Mucosa of rectum (tissue), 2 donors: ENCODE measurements at regions not wholly inside any gene's neighbourhood (a gene's known extent, or its start where the extent isn't known, plus 50 kb on each side); places are given as distances from the start of the nearest gene placed in this dataset.
"Not testable (repeated sequence)": the region's sequence is repeated elsewhere in the genome, so short reads cannot be mapped to it uniquely, and the experiment has no call there.

Source experiments
- H3K27ac ChIP-seq, 2 donors: one replicate each; pipeline ENCODE4 v1.7.0; 2013; ENCODE audit warnings: inconsistent platforms in 2 of 2, low read depth in 2 of 2, low read length in 2 of 2
- H3K27me3 ChIP-seq, 2 donors: one replicate each; pipeline ENCODE4 v1.7.0; 2013; ENCODE audit warnings: low read length in 2 of 2; ENCODE audit not compliant: control insufficient read depth in 2 of 2, insufficient read depth in 2 of 2
- H3K36me3 ChIP-seq, 2 donors: one replicate each; pipeline ENCODE4 v1.7.0; 2013; ENCODE audit warnings: low read length in 2 of 2; ENCODE audit not compliant: control insufficient read depth in 2 of 2, insufficient read depth in 2 of 2
- H3K4me1 ChIP-seq, 2 donors: one replicate each; pipeline ENCODE4 v1.7.0; 2013; ENCODE audit warnings: low read length in 2 of 2, mild to moderate bottlenecking in 1 of 2; ENCODE audit not compliant: control insufficient read depth in 2 of 2, insufficient read depth in 2 of 2
- H3K4me3 ChIP-seq, 2 donors: one replicate each; pipeline ENCODE4 v1.7.0; 2013; ENCODE audit warnings: low read length in 2 of 2
- H3K9ac ChIP-seq, 2 donors: one replicate each; pipeline ENCODE4 v1.7.0; 2013; ENCODE audit warnings: low read length in 2 of 2, low read depth in 1 of 2, mild to moderate bottlenecking in 1 of 2
- H3K9me3 ChIP-seq, 2 donors: one replicate each; pipeline ENCODE4 v1.7.0; 2013; ENCODE audit warnings: low read length in 2 of 2; ENCODE audit not compliant: control insufficient read depth in 2 of 2
- donor health status: healthy.
- donor health status: Normal muscosa, but diverticular disease.

DNA sequence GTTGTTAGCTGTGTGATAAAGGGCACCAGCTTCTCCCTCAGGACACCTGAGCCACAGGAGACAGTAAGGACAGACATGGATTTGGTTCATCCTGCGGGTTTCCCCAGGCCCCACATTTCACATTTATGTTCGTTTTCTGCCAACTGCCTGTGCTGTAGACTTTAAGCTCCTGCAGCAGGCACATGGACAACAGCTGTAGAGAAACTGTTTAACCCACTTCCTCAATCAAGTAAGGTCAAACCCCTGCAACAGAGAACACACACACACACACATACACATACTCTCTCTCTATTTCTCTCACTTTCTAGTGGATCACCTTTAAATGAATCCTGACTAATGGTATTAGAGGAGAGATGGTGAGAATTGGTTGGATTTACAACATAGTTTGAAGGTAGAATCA, 90.7 kb downstream of the C11orf87 start:
- H3K4me3 ChIP-seq, result no peak overlapping the region
- H3K4me1 ChIP-seq, result no peaks in the 10 kb centered on the region
- no peaks in the 10 kb centered on the region for H3K36me3 ChIP-seq
- no peaks in the 10 kb centered on the region for H3K27me3 ChIP-seq
- no peak overlapping the region for H3K27ac ChIP-seq
- H3K9ac ChIP-seq, result no peak overlapping the region
- no peaks in the 10 kb centered on the region for H3K9me3 ChIP-seq

- H3K27ac ChIP-seq, result no peak overlapping the region
- H3K4me3 ChIP-seq, result no peak overlapping the region
Observed at GRCh38 chr11:109514313-109515018, 92.5 kb downstream of the C11orf87 start.

DNA sequence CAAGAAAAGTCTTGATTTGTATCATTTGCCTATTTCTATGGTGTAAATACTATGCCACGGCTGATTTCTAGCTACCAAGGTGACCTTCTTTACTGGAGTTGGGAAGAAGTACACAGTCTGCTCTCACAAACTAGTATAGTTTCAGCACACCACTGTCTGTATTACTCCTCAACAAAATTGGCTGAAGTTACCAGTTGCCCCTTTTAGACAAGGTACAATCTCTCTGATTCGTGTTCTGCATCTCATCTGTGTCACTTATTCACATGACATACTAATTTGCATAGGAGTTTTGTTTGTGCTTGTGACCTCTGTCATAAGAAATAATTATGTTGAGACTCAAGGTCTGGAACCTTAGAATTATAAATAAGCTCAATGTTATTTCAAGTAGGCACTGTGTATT, 97.3 kb downstream of the C11orf87 start:
- Histone ChIP-seq H3K4me1 (no peaks in the 10 kb centered on the region), H3K36me3 (no peaks in the 10 kb centered on the region), H3K9ac (no peak overlapping the region), H3K9me3 (no peaks in the 10 kb centered on the region), H3K4me3 (no peak overlapping the region), H3K27me3 (no peaks in the 10 kb centered on the region), H3K27ac (no peak overlapping the region)

More at GRCh38 chr11:109514313-109515018, 92.5 kb downstream of the C11orf87 start:
- Histone ChIP-seq H3K4me1 (no peaks in the 10 kb centered on the region), H3K9ac (no peak overlapping the region), H3K27me3 (no peaks in the 10 kb centered on the region), H3K9me3 (no peaks in the 10 kb centered on the region), H3K36me3 (no peaks in the 10 kb centered on the region)

DNA sequence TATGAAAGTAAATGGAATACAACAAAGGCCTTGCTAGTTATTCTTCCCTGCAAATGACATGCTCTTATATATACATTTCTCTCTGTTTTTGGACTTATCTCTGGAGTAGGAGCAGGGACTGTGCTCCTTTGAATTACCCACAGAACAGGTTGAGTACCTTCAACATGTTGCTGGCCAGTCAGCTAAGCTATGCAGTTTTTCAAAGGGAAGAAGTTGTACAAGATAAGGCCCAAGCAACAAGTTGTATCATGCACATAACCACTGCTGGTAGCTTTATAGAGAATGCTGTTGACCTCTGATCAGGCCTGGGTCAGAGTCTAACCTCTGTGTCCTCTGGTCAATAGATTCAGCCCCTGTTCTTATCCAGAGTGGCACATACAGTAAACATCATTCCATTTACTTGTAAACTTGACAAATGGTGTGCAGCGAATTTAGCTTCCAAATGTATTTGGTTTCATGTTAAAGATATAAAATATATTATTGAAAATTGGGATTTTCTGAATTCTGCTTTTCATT, 99.6 kb downstream of the C11orf87 start:
- no peaks in the 10 kb centered on the region for H3K36me3 ChIP-seq
- no peaks in the 10 kb centered on the region for H3K4me1 ChIP-seq
- H3K27ac ChIP-seq, result no peak overlapping the region
- H3K27me3 ChIP-seq, result no peaks in the 10 kb centered on the region
- H3K9ac ChIP-seq, result no peak overlapping the region
- H3K4me3 ChIP-seq, result no peak overlapping the region
- H3K9me3 ChIP-seq, result no peaks in the 10 kb centered on the region

GRCh38 chr11:109522116-109522755, 100.2 kb downstream of the C11orf87 start:
- Histone ChIP-seq H3K36me3 (no peaks in the 10 kb centered on the region), H3K4me1 (no peaks in the 10 kb centered on the region), H3K4me3 (no peak overlapping the region), H3K9ac (no peak overlapping the region), H3K27me3 (no peaks in the 10 kb centered on the region), H3K9me3 (no peaks in the 10 kb centered on the region), H3K27ac (no peak overlapping the region)

DNA sequence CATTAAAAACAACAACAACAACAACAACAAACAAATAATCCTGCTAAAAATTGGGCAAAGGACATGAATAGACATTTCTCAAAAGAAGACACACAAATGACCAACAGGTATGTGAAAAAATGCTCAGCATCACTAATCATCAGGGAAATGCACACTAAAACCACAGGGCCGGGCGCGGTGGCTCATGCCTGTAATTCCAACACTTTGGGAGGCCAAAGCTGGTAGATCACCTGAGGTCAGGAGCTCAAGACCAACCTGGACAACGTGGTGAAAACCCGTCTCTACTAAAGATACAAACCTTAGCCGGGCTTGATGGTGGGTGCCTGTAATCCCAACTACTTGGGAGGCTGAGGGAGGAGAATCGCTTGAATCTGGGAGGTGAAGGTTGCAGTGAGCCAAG, 103.6 kb downstream of the C11orf87 start:
- H3K9ac ChIP-seq, H3K27me3 ChIP-seq, H3K4me3 ChIP-seq, H3K36me3 ChIP-seq, H3K27ac ChIP-seq, H3K9me3 ChIP-seq, H3K4me1 ChIP-seq: not testable (repeated sequence)

GRCh38 chr11:109526061-109526460, 104.1 kb downstream of the C11orf87 start:
- no peak overlapping the region for H3K9ac ChIP-seq
- no peaks in the 10 kb centered on the region for H3K27me3 ChIP-seq
- no peaks in the 10 kb centered on the region for H3K9me3 ChIP-seq
- H3K27ac ChIP-seq, result no peak overlapping the region
- H3K4me1 ChIP-seq, result no peaks in the 10 kb centered on the region
- no peak overlapping the region for H3K4me3 ChIP-seq
- no peaks in the 10 kb centered on the region for H3K36me3 ChIP-seq

GRCh38 chr11:109526931-109527330, 104.9 kb downstream of the C11orf87 start:
- Histone ChIP-seq H3K4me3 (no peak overlapping the region), H3K9me3 (no peaks in the 10 kb centered on the region), H3K27ac (no peak overlapping the region), H3K9ac (no peak overlapping the region), H3K36me3 (no peaks in the 10 kb centered on the region), H3K4me1 (no peaks in the 10 kb centered on the region), H3K27me3 (no peaks in the 10 kb centered on the region)

GRCh38 chr11:109527496-109527895, 105.5 kb downstream of the C11orf87 start:
- Histone ChIP-seq H3K9me3 (no peaks in the 10 kb centered on the region), H3K36me3 (no peaks in the 10 kb centered on the region), H3K4me3 (no peak overlapping the region), H3K4me1 (no peaks in the 10 kb centered on the region), H3K9ac (no peak overlapping the region), H3K27me3 (no peaks in the 10 kb centered on the region), H3K27ac (no peak overlapping the region)

DNA sequence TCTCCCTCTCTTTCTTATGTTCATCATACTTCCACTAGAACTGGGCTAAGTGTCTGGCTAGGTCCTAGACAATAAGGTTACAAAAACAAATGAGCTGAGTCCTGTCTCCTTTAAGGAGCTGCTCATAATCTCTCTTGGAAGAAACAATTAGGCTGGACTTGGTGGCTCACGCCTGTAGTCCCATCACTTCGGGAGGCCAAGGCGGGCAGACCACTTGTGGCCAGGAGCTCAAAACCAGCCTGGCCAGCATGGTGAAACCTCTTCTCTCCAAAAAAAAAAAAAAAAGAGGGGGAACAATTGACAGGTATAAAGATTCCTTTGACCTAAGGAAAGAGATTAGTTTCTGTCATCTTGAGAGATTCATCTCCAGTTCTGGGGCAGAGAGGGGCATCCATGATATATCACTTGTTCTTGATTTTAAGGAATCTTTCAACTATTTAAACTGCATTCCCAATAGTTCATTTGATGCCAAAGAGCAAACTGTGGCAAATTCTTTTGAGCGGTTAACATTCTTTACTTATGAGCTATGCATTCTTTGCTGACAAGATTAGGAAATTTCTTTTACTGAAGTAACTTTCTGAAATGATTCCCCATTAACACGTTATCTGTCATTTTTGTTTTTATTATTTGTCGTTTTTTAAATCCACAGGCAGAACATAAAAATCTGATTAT, 125.5 kb downstream of the C11orf87 start:
- no peak overlapping the region for H3K9ac ChIP-seq
- H3K27me3 ChIP-seq, result no peaks in the 10 kb centered on the region
- no peaks in the 10 kb centered on the region for H3K36me3 ChIP-seq
- H3K4me3 ChIP-seq, result no peak overlapping the region
- H3K4me1 ChIP-seq, result no peaks in the 10 kb centered on the region
- H3K9me3 ChIP-seq, result no peaks in the 10 kb centered on the region
- H3K27ac ChIP-seq, result no peak overlapping the region
